Activated B cell treated with CpG ODN at 0.5 μM for 24 hours (primary cell): ENCODE measurements at regions not wholly inside any gene's neighbourhood (a gene's known extent, or its start where the extent isn't known, plus 50 kb on each side); places are given as distances from the start of the nearest gene placed in this dataset.
"Not testable (repeated sequence)": the region's sequence is repeated elsewhere in the genome, so short reads cannot be mapped to it uniquely, and the experiment has no call there.

Experiments used
- ATAC-seq: fragments of 200-7000 bp; cut with Tn5 transposase; one replicate; pipeline ENCODE4 v1.10.0; 2021; ENCODE audit warnings: low read depth, mild to moderate bottlenecking, moderate library complexity
- CTCF ChIA-PET: fragments of 350-600 bp; sonication (Branson Sonifier 250); formaldehyde crosslinking; loops from one replicate; lab custom pipeline; 2021; ENCODE audit warnings: antibody characterized with exemption; lab: Charles Lee
- POLR2A ChIA-PET: fragments of 350-600 bp; sonication (Branson Sonifier 250); formaldehyde crosslinking; loops from one replicate; lab custom pipeline; 2021; ENCODE audit warnings: antibody characterized with exemption; lab: Charles Lee
- DNase-seq: peaks from one replicate; pipeline ENCODE4 v3.0.0; 2022
- H3K27ac Mint-ChIP-seq: one replicate; pipeline ENCODE4 v1.8.0; 2020; ENCODE audit warnings: mixed read lengths
- H3K27me3 Mint-ChIP-seq: one replicate; pipeline ENCODE4 v1.8.0; 2021; ENCODE audit warnings: mixed read lengths
- H3K36me3 Mint-ChIP-seq: one replicate; pipeline ENCODE4 v1.8.0; 2021; ENCODE audit warnings: low read depth, mixed read lengths
- H3K4me1 Mint-ChIP-seq: one replicate; pipeline ENCODE4 v1.8.0; 2021; ENCODE audit warnings: mixed read lengths
- H3K4me3 Mint-ChIP-seq: one replicate; pipeline ENCODE4 v1.8.0; 2020; ENCODE audit warnings: mild to moderate bottlenecking, mixed read lengths
- H3K9me3 Mint-ChIP-seq: one replicate; pipeline ENCODE4 v1.8.0; 2020; ENCODE audit warnings: mixed read lengths
- intact Hi-C: fragments of 100-400 bp; cut with micrococcal nuclease; formaldehyde crosslinking; loops from one replicate; pipeline ENCODE4 v1.15.1; 2024
- TF ChIP-seq, protein P1 (sequence below): fragments of 200-600 bp; IDR thresholded peaks from one replicate; pipeline ENCODE4 v1.8.0; 2022; ENCODE audit warnings: antibody characterized with exemption, mild to moderate bottlenecking

DNA sequence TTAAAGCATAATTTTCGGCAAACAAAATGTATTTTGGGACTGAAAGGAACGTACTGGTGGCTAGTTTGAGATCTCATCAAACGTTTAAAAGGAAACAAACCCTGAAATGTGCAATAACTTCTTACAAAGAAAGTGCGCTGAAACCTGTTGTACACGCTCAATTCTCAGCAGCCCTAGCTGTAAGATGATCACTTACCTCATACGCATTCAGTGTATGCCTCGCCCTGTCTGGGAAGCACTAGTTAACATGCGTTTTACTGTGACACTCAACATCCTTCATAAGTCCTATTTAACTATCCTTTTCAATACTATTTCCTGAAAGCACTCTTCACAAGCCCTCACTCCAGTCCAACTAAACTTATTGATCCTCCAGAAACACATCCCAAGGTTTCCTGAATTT lies 485.0 kb upstream of the EDIL3 start:
- DNase-seq (no peak), ATAC-seq (no peak)
- TF ChIP-seq, protein P1, sequence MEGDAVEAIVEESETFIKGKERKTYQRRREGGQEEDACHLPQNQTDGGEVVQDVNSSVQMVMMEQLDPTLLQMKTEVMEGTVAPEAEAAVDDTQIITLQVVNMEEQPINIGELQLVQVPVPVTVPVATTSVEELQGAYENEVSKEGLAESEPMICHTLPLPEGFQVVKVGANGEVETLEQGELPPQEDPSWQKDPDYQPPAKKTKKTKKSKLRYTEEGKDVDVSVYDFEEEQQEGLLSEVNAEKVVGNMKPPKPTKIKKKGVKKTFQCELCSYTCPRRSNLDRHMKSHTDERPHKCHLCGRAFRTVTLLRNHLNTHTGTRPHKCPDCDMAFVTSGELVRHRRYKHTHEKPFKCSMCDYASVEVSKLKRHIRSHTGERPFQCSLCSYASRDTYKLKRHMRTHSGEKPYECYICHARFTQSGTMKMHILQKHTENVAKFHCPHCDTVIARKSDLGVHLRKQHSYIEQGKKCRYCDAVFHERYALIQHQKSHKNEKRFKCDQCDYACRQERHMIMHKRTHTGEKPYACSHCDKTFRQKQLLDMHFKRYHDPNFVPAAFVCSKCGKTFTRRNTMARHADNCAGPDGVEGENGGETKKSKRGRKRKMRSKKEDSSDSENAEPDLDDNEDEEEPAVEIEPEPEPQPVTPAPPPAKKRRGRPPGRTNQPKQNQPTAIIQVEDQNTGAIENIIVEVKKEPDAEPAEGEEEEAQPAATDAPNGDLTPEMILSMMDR = no peak
- intact Hi-C loops = no loop called here
- H3K36me3 Mint-ChIP-seq = no peaks in the 10 kb centered on the region
- peaks cover 6% of the 10 kb centered on the region for H3K9me3 Mint-ChIP-seq
- H3K4me1 Mint-ChIP-seq = no peaks in the 10 kb centered on the region
- H3K27me3 Mint-ChIP-seq = no peaks in the 10 kb centered on the region
- ChIA-PET CTCF (no interaction called here), POLR2A (no interaction called here)
- no peak overlapping the region for H3K4me3 Mint-ChIP-seq
- no peak overlapping the region for H3K27ac Mint-ChIP-seq

DNA sequence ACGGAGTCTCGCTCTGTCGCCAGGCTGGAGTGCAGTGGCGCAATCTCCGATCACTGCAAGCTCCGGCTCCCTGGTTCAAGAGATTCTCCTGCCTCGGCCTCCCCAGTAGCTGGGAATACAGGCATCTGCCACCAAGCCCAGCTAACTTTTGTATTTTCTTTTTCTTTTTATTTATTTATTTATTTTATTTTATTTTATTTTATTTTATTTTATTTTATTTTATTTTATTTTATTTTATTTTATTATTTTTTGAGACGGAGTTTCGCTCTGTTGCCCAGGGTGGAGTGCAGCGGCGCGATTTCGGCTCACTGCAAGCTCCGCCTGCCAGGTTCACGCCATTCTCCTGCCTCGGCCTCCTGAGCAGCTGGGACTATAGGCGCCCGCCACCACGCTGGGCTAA lies 479.3 kb upstream of the EDIL3 start:
- H3K27ac Mint-ChIP-seq, H3K4me1 Mint-ChIP-seq, H3K36me3 Mint-ChIP-seq, POLR2A ChIA-PET, H3K4me3 Mint-ChIP-seq, H3K27me3 Mint-ChIP-seq, DNase-seq, H3K9me3 Mint-ChIP-seq, intact Hi-C loops, ATAC-seq: not testable (repeated sequence)
- CTCF ChIA-PET = interaction anchor here (0.6 kb wide), 1 partner anchor 311 kb away, joined by 4 read pairs; no protein-coding TSS in a partner anchor

DNA sequence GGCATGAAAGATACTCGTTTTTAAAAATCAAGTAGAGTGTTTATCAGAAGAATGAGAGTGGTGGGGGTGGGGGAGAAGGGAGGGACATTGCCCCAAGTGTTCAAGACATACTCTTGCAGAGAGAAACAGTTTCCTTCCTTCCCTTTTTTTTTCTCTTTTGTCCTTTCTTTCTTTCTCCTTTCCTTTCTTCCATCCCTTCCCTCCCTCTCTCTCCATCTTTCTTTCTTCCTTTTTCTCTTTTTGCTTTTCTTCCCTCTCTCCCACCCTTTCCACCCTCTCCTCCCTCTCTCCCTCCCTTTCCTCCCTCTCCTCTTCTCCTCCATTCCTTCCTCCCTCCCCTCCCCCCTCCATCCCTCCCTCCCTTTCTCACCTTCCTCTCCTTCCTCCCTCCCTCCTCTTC lies 478.3 kb upstream of the EDIL3 start:
- Mint-ChIP-seq H3K36me3 (no peaks in the 10 kb centered on the region), H3K4me1 (no peaks in the 10 kb centered on the region), H3K27ac (no peak overlapping the region), H3K9me3 (peaks cover 2% of the 10 kb centered on the region), H3K27me3 (no peaks in the 10 kb centered on the region), H3K4me3 (no peak overlapping the region)
- intact Hi-C loops = no loop called here
- no peak for ATAC-seq
- ChIA-PET POLR2A (no interaction called here), CTCF (interaction anchor here (0.6 kb wide), 1 partner anchor 310 kb away, joined by 4 read pairs; no protein-coding TSS in a partner anchor)
- TF ChIP-seq, protein P1 = no peak
- no peak for DNase-seq

DNA sequence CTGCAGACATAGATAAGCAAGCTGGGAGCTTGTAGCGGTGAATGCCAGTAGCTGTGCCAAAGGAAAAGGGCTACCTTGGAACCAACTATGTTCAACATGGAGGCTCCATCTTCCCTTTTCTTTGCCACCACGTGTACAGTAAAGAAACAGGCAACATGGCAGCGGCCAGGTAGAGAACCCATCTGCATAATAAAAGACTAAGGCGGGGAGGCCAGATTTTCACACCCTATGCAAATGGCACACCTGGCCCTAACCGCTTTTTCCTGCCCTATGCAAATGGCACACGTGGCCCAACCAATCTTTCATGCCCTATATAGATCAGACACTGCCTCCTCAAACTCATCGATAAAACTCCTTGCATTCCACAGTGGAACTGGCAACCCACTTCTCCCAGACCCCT lies 477.5 kb upstream of the EDIL3 start:
- ChIA-PET CTCF (no interaction called here), POLR2A (no interaction called here)
- no peak overlapping the region for H3K4me3 Mint-ChIP-seq
- H3K36me3 Mint-ChIP-seq = no peaks in the 10 kb centered on the region
- ATAC-seq = no peak
- no peaks in the 10 kb centered on the region for H3K27me3 Mint-ChIP-seq
- H3K9me3 Mint-ChIP-seq = peaks cover 4% of the 10 kb centered on the region
- intact Hi-C loops = no loop called here
- TF ChIP-seq, protein P1 = no peak
- no peak overlapping the region for H3K27ac Mint-ChIP-seq
- no peaks in the 10 kb centered on the region for H3K4me1 Mint-ChIP-seq
- DNase-seq = no peak

DNA sequence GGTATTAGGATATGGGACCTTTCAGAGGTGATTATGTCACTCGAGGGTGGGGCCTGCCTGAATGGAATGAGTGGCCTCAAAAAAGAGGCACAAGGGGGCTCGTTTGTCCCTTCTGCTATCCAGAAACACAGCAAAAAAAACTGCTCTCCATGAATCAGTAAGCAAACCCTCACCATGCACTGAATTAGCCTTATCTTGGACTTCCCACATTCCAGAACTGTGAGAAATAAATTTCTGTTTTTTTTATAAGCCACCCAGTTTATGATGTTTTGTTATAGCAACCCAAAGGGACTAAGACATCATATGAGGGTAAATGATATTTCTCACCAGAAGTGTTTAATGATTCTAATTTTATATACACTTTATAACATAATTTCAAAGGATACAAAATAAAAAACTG lies 476.6 kb upstream of the EDIL3 start:
- Mint-ChIP-seq H3K9me3 (peaks cover 4% of the 10 kb centered on the region), H3K4me3 (no peak overlapping the region), H3K27me3 (no peaks in the 10 kb centered on the region), H3K27ac (no peak overlapping the region), H3K36me3 (no peaks in the 10 kb centered on the region), H3K4me1 (no peaks in the 10 kb centered on the region)
- ATAC-seq = no peak
- TF ChIP-seq, protein P1 = no peak
- DNase-seq = no peak
- intact Hi-C loops = no loop called here
- ChIA-PET POLR2A (no interaction called here), CTCF (no interaction called here)

DNA sequence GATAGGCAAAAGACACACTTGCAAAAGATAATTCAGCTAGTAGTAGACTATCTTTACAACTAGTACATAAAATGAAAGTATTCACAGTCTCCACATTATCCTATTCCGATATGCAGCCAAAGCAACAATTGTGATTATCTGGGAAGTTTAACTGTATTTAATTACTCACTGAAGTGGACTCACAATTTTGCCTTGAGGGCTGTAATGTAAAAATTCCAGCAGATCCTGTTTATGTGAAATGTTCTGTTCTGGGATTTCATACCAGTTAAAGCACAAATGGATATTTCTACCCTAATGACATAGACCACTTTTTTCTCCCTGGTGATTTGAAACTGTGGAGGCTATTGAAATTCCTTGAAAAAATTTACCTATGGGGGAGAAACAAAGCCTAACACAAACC lies 474.4 kb upstream of the EDIL3 start:
- ChIA-PET CTCF (no interaction called here), POLR2A (no interaction called here)
- Mint-ChIP-seq H3K4me1 (no peaks in the 10 kb centered on the region), H3K9me3 (peaks cover 8% of the 10 kb centered on the region), H3K36me3 (no peaks in the 10 kb centered on the region), H3K27me3 (no peaks in the 10 kb centered on the region), H3K27ac (no peak overlapping the region), H3K4me3 (no peak overlapping the region)
- intact Hi-C loops = no loop called here
- TF ChIP-seq, protein P1 = no peak
- no peak for DNase-seq
- no peak for ATAC-seq
